ENCODE measurements at regions not wholly inside any gene's neighbourhood (a gene's known extent, or its start where the extent isn't known, plus 50 kb on each side); places are given as distances from the start of the nearest gene placed in this dataset.

DNA sequence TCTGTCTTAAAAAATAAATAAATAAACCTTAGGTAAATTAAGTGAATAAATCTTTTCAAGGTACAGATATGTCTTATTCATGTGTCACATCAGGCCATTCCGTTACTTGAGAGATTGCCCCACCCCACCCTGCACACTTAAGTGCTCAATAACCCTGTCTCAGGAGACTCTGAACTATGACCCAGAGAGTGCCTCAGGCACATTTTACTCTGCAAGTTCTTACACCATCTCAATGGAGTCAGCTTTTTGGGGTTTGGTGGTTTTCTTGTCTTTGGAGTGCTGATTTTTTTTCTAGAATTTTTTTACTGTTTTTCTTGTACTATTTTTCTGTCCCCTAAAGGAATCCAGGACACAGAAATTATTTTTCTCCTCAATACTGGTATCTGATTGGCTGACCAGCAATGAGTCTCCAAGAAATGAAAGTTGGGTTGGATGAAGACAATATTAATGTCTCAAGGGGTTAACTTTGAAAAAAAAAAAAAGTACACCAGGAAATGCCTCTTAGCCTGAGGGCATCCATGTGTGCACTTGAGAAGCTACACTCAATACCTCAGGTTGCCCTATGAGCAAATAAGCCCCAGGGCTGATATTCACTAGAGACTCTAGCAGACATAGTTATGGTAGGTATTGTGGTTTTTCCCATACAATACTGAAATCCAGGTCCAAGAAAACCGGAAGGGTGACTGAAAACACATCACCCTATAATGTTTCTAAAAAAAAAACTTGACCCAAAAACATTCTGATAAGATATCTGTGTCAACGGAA, 114.6 kb upstream of the ZNF91 start:
- TF ChIP-seq CTCF (conservative IDR thresholded peaks at IDR 0.05; ENCODE audit: low read depth, low read length), result no peak
- no peak for DNase-seq (ENCODE audit: low read depth)
- no peak overlapping the region for H3K4me3 ChIP-seq (ENCODE audit: low read depth, low read length)

GRCh38 chr19:23507446-23507845, 112.2 kb upstream of the ZNF91 start:
- H3K4me3 ChIP-seq (ENCODE audit: low read depth, low read length), result no peak overlapping the region
- TF ChIP-seq CTCF (conservative IDR thresholded peaks at IDR 0.05; ENCODE audit: low read depth, low read length), result no peak
- DNase-seq (ENCODE audit: low read depth), result no peak

- DNase-seq (ENCODE audit: low read depth), result no peak
- TF ChIP-seq CTCF (conservative IDR thresholded peaks at IDR 0.05; ENCODE audit: low read depth, low read length), result no peak
- no peak overlapping the region for H3K4me3 ChIP-seq (ENCODE audit: low read depth, low read length)
Observed at GRCh38 chr19:23505738-23506137, 110.5 kb upstream of the ZNF91 start.

- no peak overlapping the region for H3K4me3 ChIP-seq (ENCODE audit: low read depth, low read length)
- no peak for TF ChIP-seq CTCF (conservative IDR thresholded peaks at IDR 0.05; ENCODE audit: low read depth, low read length)
- no peak for DNase-seq (ENCODE audit: low read depth)
Observed at GRCh38 chr19:23482829-23483228, 87.6 kb upstream of the ZNF91 start.

- H3K4me3 ChIP-seq (ENCODE audit: low read depth, low read length), result no peak overlapping the region
- DNase-seq (ENCODE audit: low read depth), result no peak
- TF ChIP-seq CTCF (conservative IDR thresholded peaks at IDR 0.05; ENCODE audit: low read depth, low read length), result no peak
Observed at GRCh38 chr19:23481043-23481442, 85.8 kb upstream of the ZNF91 start.

DNA sequence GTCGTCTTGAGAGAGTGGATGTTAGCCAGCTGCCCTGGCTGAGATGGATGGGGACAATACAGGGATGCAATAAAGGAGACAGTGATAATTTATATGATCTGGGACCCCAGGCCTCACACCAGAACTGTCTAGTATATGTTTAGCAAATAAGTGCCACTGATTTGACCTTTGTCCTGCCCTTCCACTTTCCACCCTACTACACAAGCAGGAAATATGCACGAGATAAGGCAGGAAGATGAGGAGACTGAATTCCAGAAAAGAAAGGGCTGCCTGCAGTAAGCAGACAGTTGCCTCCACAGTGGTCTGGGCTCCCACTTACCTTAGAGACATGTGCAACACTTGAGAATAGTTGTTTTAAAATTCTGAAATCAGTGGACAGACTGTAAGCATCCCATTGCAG, 80.2 kb upstream of the ZNF91 start:
- DNase-seq (ENCODE audit: low read depth), result no peak
- TF ChIP-seq CTCF (conservative IDR thresholded peaks at IDR 0.05; ENCODE audit: low read depth, low read length), result no peak
- no peak overlapping the region for H3K4me3 ChIP-seq (ENCODE audit: low read depth, low read length)

DNA sequence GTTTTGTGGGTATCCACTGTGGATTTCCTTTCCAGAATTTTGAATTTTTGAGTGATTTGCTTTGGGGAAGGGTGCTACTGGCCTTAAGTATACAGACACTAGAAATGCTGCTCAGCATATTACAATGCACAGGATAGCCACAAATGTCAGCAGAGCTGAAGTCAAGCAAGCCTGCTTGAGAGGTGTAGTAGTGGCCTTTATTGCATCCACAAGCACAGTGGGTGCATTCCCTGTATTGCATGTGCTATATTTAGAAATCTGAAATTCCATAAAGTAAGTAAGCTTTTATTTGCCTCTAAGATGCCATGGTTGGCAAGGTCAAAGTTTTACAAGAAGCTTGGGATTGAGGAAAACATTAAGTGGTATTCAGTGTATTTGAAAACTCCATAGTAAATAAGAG, 79.5 kb upstream of the ZNF91 start:
- no peak overlapping the region for H3K4me3 ChIP-seq (ENCODE audit: low read depth, low read length)
- no peak for TF ChIP-seq CTCF (conservative IDR thresholded peaks at IDR 0.05; ENCODE audit: low read depth, low read length)
- DNase-seq (ENCODE audit: low read depth), result no peak

Data from epithelial cell of proximal tubule (primary cell).